ENCODE measurements at regions not wholly inside any gene's neighbourhood (a gene's known extent, or its start where the extent isn't known, plus 50 kb on each side); places are given as distances from the start of the nearest gene placed in this dataset.

DNA sequence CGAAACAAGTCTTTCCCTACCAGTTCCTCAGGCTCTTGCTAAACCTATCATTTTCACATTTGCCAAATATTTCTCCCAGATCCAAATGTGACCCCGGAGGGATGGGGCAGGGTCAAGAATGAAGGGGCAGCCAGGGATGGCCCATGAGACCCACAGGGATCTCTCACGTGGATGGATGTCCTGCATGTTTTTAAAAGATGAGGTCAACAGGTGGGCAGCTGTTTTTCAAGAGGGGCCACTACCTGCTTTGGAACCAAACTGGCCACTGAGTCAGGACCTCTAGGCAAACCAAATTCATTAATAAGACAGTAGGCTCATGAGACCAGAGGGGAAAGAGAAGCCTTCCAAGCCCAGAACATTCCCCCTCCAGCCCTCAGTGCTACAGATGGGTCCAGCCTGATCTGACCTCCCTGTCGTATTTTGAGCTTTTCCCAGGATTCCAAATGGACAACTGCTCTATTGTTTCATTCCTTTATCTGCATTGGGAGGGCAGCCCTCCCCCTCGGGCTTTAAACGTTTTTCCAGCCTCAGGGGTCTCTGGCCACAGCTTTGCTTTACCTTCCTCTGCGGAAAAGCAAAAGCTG lies 252.5 kb upstream of the IRF2BP2 start:
- H3K4me1 ChIP-seq (ENCODE audit: insufficient read depth, low read length): no peaks in the 10 kb centered on the region
- DNase-seq: no peak
- H4K20me1 ChIP-seq (ENCODE audit: control insufficient read depth, insufficient read depth, insufficient read length): no peaks in the 10 kb centered on the region
- no peak overlapping the region for H2AFZ ChIP-seq (ENCODE audit: low read length)
- H3T11ph ChIP-seq (ENCODE audit: low read length): no peak overlapping the region
- no CpG with 5 or more reads among the region's 7 CpGs for WGBS (ENCODE audit: extremely low coverage, insufficient read length, low lambda C conversion rate)
- H3K4ac ChIP-seq (ENCODE audit: low read depth, low read length): no peak overlapping the region
- no peak overlapping the region for H3K9ac ChIP-seq (ENCODE audit: extremely low read depth, insufficient read length, low read length)
- H3K79me2 ChIP-seq (ENCODE audit: insufficient read depth, low read length): no peaks in the 10 kb centered on the region
- Mint-ChIP-seq H3K4me1 (0 out of 4 replicates have a peak, but pooled peaks cover 2 to 5% of the 10 kb centered on the region in 2 experiments), H3K36me3 (ENCODE audit: insufficient read depth in 1 of 3, low read depth in 3 of 3) (peaks cover 0 to 4% (median 2%) of the 10 kb centered on the region in 3 experiments; a peak in 4 of 7 replicates), H3K9me3 (peaks cover 2 to 3% of the 10 kb centered on the region in 2 experiments; a peak in 3 of 5 replicates), H3K27ac (no peak overlapping the region; a peak in 1 of 7 replicates), H3K4me3 (no peak overlapping the region), H3K27me3 (ENCODE audit: low read depth) (peaks cover 4% of the 10 kb centered on the region; the same call in 1 of the 2 replicates)
- H2BK5ac ChIP-seq (ENCODE audit: insufficient read length, low read length): no peak overlapping the region
- no peak overlapping the region for H2BK15ac ChIP-seq (ENCODE audit: low read depth, low read length)
- no peak overlapping the region for H2BK120ac ChIP-seq (ENCODE audit: low read depth, low read length, poor library complexity, severe bottlenecking)
- no peak overlapping the region for H4K8ac ChIP-seq (replicated peaks; ENCODE audit: insufficient read length, low read depth, low read length)
- TF ChIP-seq, protein P1, sequence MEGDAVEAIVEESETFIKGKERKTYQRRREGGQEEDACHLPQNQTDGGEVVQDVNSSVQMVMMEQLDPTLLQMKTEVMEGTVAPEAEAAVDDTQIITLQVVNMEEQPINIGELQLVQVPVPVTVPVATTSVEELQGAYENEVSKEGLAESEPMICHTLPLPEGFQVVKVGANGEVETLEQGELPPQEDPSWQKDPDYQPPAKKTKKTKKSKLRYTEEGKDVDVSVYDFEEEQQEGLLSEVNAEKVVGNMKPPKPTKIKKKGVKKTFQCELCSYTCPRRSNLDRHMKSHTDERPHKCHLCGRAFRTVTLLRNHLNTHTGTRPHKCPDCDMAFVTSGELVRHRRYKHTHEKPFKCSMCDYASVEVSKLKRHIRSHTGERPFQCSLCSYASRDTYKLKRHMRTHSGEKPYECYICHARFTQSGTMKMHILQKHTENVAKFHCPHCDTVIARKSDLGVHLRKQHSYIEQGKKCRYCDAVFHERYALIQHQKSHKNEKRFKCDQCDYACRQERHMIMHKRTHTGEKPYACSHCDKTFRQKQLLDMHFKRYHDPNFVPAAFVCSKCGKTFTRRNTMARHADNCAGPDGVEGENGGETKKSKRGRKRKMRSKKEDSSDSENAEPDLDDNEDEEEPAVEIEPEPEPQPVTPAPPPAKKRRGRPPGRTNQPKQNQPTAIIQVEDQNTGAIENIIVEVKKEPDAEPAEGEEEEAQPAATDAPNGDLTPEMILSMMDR (conservative IDR thresholded peaks at IDR 0.05): no peak
- no peak overlapping the region for H4K5ac ChIP-seq (ENCODE audit: insufficient read length, low read depth, low read length)
- H4K91ac ChIP-seq (ENCODE audit: insufficient read length, low read depth, low read length): no peak overlapping the region
- H3K23ac ChIP-seq (ENCODE audit: insufficient read length, low read depth, low read length): no peak overlapping the region
- no peak overlapping the region for H3K27ac ChIP-seq (ENCODE audit: insufficient read length, low read depth, low read length)
- no peak overlapping the region for H3K56ac ChIP-seq (ENCODE audit: insufficient read length, low read depth, low read length)
- no peak overlapping the region for H2AK5ac ChIP-seq (ENCODE audit: insufficient read length, low read length)
- H3K79me1 ChIP-seq (ENCODE audit: insufficient read depth, low read depth, low read length, poor library complexity, severe bottlenecking): no peaks in the 10 kb centered on the region
- no peak overlapping the region for H3K4me2 ChIP-seq (ENCODE audit: insufficient read depth, insufficient read length, low read length)
- no peak overlapping the region for H2BK20ac ChIP-seq (ENCODE audit: low read depth, low read length, poor library complexity, severe bottlenecking)
- no peak overlapping the region for H3K18ac ChIP-seq (ENCODE audit: insufficient read length, low read depth, low read length)
- H3K14ac ChIP-seq (ENCODE audit: insufficient read depth, low read length): no peak overlapping the region
- H2BK12ac ChIP-seq (ENCODE audit: insufficient read length, low read depth, low read length): no peak overlapping the region
- no peaks in the 10 kb centered on the region for H3K9me3 ChIP-seq (ENCODE audit: control insufficient read depth, low read depth, low read length)
- H3K27me3 ChIP-seq (ENCODE audit: insufficient read depth, low read length): no peaks in the 10 kb centered on the region
- H3K23me2 ChIP-seq (ENCODE audit: insufficient read length, low read depth, low read length, poor library complexity, severe bottlenecking): no peaks in the 10 kb centered on the region

All from H9 (cell line).